MM.1S (cell line): ENCODE measurements at regions not wholly inside any gene's neighbourhood (a gene's known extent, or its start where the extent isn't known, plus 50 kb on each side); places are given as distances from the start of the nearest gene placed in this dataset.

Source experiments
- DNase-seq: peaks from one replicate; pipeline ENCODE4 v3.0.0-alpha.2; 2015
- H2AFZ ChIP-seq: fragments of 300-600 bp; sonication (generic); 2 replicates; pipeline ENCODE4 v1.6.0; 2016; ENCODE audit warnings: antibody characterized with exemption, low read length
- H3F3A ChIP-seq: fragments of 300-600 bp; sonication (generic); 2 replicates; pipeline ENCODE4 v1.6.1; 2016; ENCODE audit warnings: mild to moderate bottlenecking, antibody characterized with exemption, low read length, moderate library complexity, mixed read lengths; ENCODE audit not compliant: insufficient read depth
- H3K27ac ChIP-seq: fragments of 300-600 bp; sonication (generic); 2 replicates; pipeline ENCODE4 v1.5.1; 2016; ENCODE audit warnings: mild to moderate bottlenecking, low read length
- H3K27me3 ChIP-seq: fragments of 300-600 bp; sonication (generic); replicated peaks from 2 replicates; pipeline ENCODE4 v1.6.0; 2016; ENCODE audit warnings: low read length; ENCODE audit not compliant: insufficient read depth
- H3K36me3 ChIP-seq: fragments of 300-600 bp; sonication (generic); replicated peaks from 2 replicates; pipeline ENCODE4 v1.6.1; 2016; ENCODE audit warnings: mild to moderate bottlenecking, low read length, mixed read lengths; ENCODE audit not compliant: insufficient read depth
- H3K4me1 ChIP-seq: fragments of 300-600 bp; sonication (generic); 2 replicates; pipeline ENCODE4 v1.6.1; 2016; ENCODE audit warnings: low read length, mixed read lengths
- H3K4me2 ChIP-seq: fragments of 300-600 bp; sonication (generic); 2 replicates; pipeline ENCODE4 v1.6.0; 2016; ENCODE audit warnings: low read depth, low read length
- H3K4me3 ChIP-seq: fragments of 300-600 bp; sonication (generic); 2 replicates; pipeline ENCODE4 v1.5.1; 2016; ENCODE audit warnings: low read length, mixed read lengths
- H3K79me2 ChIP-seq: fragments of 300-600 bp; sonication (generic); 2 replicates; pipeline ENCODE4 v1.6.1; 2016; ENCODE audit warnings: mixed run types, low read length, mixed read lengths
- H3K9ac ChIP-seq: fragments of 300-600 bp; sonication (generic); 2 replicates; pipeline ENCODE4 v1.6.1; 2016; ENCODE audit warnings: low read length, mixed read lengths
- H3K9me2 ChIP-seq: fragments of 300-600 bp; sonication (generic); replicated peaks from 2 replicates; pipeline ENCODE4 v1.6.1; 2016; ENCODE audit warnings: mild to moderate bottlenecking, low read length, mixed read lengths; ENCODE audit not compliant: insufficient read depth
- H3K9me3 ChIP-seq: fragments of 300-600 bp; sonication (generic); replicated peaks from 2 replicates; pipeline ENCODE4 v1.6.1; 2016; ENCODE audit warnings: mild to moderate bottlenecking, low read length, mixed read lengths; ENCODE audit not compliant: insufficient read depth
- H4K20me1 ChIP-seq: fragments of 300-600 bp; sonication (generic); 2 replicates; pipeline ENCODE4 v1.6.1; 2016; ENCODE audit warnings: mild to moderate bottlenecking, low read length, moderate library complexity, mixed read lengths; ENCODE audit not compliant: insufficient read depth
- CTCF ChIP-seq: fragments of 300-600 bp; sonication (generic); IDR thresholded peaks from 2 replicates; pipeline ENCODE4 v1.5.1; 2016; ENCODE audit warnings: antibody characterized with exemption, low read length, mixed read lengths
- EZH2 ChIP-seq: fragments of 300-600 bp; sonication (generic); optimal IDR thresholded peaks from 2 replicates; pipeline ENCODE3; 2017; ENCODE audit warnings: low read depth, mild to moderate bottlenecking, antibody characterized with exemption, low read length, mixed read lengths
- EZH2phosphoT487 ChIP-seq: fragments of 300-600 bp; sonication (generic); IDR thresholded peaks from 2 replicates; pipeline ENCODE4 v1.6.1; 2018; ENCODE audit warnings: antibody characterized with exemption, low read length

GRCh38 chr7:46366526-46366925 lies 445.5 kb upstream of the IGFBP3 start:
- no peak overlapping the region for H3K27ac ChIP-seq
- H2AFZ ChIP-seq, result no peak overlapping the region
- no peaks in the 10 kb centered on the region for H4K20me1 ChIP-seq
- no peak overlapping the region for H3K4me2 ChIP-seq
- no peaks in the 10 kb centered on the region for H3K79me2 ChIP-seq
- H3K4me3 ChIP-seq, result no peak overlapping the region
- H3K9ac ChIP-seq, result no peak overlapping the region
- no peak for DNase-seq
- H3K9me3 ChIP-seq, result no peaks in the 10 kb centered on the region
- no peaks in the 10 kb centered on the region for H3K27me3 ChIP-seq
- TF ChIP-seq EZH2 (no peak), EZH2phosphoT487 (no peak), CTCF (no peak)
- no peaks in the 10 kb centered on the region for H3K4me1 ChIP-seq
- no peaks in the 10 kb centered on the region for H3F3A ChIP-seq
- no peaks in the 10 kb centered on the region for H3K36me3 ChIP-seq
- H3K9me2 ChIP-seq, result no peaks in the 10 kb centered on the region

DNA sequence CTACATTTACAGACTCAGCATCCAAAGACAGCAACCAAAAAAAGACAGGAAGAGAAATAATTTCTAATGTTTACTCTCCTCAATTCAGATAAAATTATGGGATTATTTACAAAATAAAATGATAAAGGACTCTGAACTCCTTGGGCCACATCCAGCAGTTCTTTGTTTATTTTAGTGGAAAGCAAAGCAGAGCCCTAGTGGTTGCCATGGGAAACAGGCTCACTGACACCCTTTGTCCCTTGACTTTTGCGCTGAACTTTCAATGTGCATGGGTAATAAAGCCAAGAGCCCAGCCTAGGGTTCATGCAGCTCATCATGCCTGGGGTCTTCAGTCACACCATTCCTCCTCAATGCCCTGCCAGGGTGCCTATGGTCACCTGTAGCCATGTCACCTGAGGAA lies 442.6 kb upstream of the IGFBP3 start:
- Histone ChIP-seq H3K4me3 (no peak overlapping the region), H3K4me1 (no peaks in the 10 kb centered on the region), H2AFZ (no peak overlapping the region), H3K27ac (no peak overlapping the region), H3K36me3 (no peaks in the 10 kb centered on the region), H3K9ac (no peak overlapping the region), H3K79me2 (no peaks in the 10 kb centered on the region), H3K9me2 (no peaks in the 10 kb centered on the region), H3K4me2 (no peak overlapping the region), H3K9me3 (no peaks in the 10 kb centered on the region), H4K20me1 (no peaks in the 10 kb centered on the region), H3K27me3 (no peaks in the 10 kb centered on the region), H3F3A (no peaks in the 10 kb centered on the region)
- no peak for DNase-seq
- no peak for TF ChIP-seq EZH2phosphoT487
- TF ChIP-seq CTCF, result no peak
- no peak for TF ChIP-seq EZH2

DNA sequence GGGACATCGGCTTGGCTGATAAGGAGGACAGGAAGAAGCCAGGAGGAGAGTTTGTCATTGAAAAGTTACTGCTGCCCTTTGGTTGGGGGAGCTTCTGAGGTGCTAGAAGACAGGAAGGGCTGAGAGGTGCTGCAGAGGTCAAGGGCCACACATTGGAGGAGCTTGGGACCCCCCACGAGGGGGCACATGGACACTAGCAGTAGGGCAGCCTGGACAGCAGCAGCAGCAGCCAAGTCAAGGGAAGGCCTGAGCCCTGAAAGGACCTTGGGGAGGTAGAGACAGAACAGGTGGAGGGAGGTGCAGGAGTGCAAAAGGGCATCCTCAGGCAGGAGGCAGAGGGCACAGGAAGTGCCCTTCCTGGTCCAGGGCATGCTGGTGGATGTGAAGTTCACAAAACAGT lies 439.7 kb upstream of the IGFBP3 start:
- Histone ChIP-seq H3K9ac (no peak overlapping the region), H2AFZ (no peak overlapping the region), H3K4me3 (no peak overlapping the region), H3K4me1 (no peaks in the 10 kb centered on the region), H3K27ac (no peak overlapping the region), H3K9me2 (no peaks in the 10 kb centered on the region), H3K79me2 (no peaks in the 10 kb centered on the region), H3K4me2 (no peak overlapping the region), H3K27me3 (no peaks in the 10 kb centered on the region), H4K20me1 (no peaks in the 10 kb centered on the region), H3K36me3 (no peaks in the 10 kb centered on the region), H3K9me3 (no peaks in the 10 kb centered on the region), H3F3A (no peaks in the 10 kb centered on the region)
- DNase-seq, result no peak
- peak; percentile 16; the same call in 1 of the 2 replicates for TF ChIP-seq CTCF
- TF ChIP-seq EZH2, result no peak

DNA sequence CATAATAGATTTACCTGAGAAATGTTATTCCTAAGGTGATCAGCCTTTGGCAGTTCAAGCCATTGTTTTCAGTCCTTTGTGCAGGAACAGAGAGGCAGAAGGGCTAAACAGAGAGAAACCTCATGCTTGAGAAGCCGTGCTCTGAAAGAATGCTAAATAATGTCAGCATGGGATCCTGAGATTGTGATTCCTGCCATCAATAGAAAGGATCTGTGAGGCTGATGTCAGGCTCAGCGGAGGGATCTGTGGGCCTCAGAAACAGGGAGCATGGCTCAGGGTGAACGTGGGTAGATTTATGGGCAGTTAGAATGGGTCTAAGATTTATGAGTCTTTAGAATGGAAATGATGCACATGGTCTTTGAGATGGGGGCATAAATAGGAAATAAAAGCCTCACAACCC lies 439.2 kb upstream of the IGFBP3 start:
- no peaks in the 10 kb centered on the region for H3K27me3 ChIP-seq
- no peak overlapping the region for H3K4me3 ChIP-seq
- no peak overlapping the region for H2AFZ ChIP-seq
- H3F3A ChIP-seq, result no peaks in the 10 kb centered on the region
- no peaks in the 10 kb centered on the region for H4K20me1 ChIP-seq
- H3K4me2 ChIP-seq, result no peak overlapping the region
- no peaks in the 10 kb centered on the region for H3K9me3 ChIP-seq
- H3K4me1 ChIP-seq, result no peaks in the 10 kb centered on the region
- TF ChIP-seq CTCF (no peak), EZH2 (no peak)
- H3K36me3 ChIP-seq, result no peaks in the 10 kb centered on the region
- no peaks in the 10 kb centered on the region for H3K79me2 ChIP-seq
- H3K9me2 ChIP-seq, result no peaks in the 10 kb centered on the region
- no peak for DNase-seq
- no peak overlapping the region for H3K9ac ChIP-seq
- H3K27ac ChIP-seq, result no peak overlapping the region
